Coronary artery (tissue), 2 donors: ENCODE measurements at regions not wholly inside any gene's neighbourhood (a gene's known extent, or its start where the extent isn't known, plus 50 kb on each side); places are given as distances from the start of the nearest gene placed in this dataset.

Source experiments
- DNase-seq: peaks from one replicate; pipeline ENCODE4 v3.0.0-alpha.2; 2017; ENCODE audit warnings: low spot score
- H3K27ac ChIP-seq, 2 donors: fragments of 200-600 bp; sonication (generic); one replicate each; pipeline ENCODE4 v1.5.1; 2016 to 2019
- H3K4me3 ChIP-seq: fragments of 200-600 bp; sonication (generic); 2 replicates; pipeline ENCODE4 v1.5.1; 2016; ENCODE audit warnings: mild to moderate bottlenecking, moderate library complexity
- TF ChIP-seq, protein P1 (sequence below): fragments of 200-600 bp; sonication (generic); IDR thresholded peaks from one replicate; pipeline ENCODE4 v1.5.1; 2019; ENCODE audit warnings: antibody characterized with exemption

DNA sequence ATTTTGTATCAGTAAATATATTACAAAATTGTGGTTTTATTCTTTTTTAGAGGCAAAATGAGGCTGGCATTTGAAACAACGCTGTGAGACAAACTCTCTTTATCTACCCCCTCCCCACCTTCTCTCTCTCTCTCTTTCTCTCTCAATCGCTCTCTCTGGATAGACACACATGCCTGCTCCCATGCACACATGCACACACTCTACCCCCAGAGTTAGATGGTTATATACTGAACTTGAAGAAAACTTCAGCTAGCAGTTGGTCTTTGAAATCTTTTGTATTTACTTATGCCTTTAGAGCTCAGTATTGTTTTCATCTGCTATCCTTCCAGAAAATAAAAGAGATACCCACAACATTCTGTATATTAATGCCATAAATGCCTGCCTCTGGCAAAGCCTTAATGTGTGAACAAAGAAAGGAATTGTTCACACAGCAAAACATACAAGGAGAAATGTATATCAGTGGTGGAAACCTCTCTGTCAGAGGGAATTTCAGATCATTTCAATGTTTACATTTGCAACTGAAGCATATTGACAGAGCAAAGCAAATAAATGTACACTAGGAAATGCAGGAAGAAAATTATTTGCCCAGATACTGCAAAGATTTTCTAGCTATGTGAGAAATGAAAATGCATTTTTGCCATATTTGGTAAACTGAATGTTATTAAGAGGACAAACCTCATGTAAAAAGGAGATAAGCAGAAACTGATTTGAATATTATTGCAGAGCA, 217.0 kb upstream of the UBE2E3 start:
- TF ChIP-seq, protein P1, sequence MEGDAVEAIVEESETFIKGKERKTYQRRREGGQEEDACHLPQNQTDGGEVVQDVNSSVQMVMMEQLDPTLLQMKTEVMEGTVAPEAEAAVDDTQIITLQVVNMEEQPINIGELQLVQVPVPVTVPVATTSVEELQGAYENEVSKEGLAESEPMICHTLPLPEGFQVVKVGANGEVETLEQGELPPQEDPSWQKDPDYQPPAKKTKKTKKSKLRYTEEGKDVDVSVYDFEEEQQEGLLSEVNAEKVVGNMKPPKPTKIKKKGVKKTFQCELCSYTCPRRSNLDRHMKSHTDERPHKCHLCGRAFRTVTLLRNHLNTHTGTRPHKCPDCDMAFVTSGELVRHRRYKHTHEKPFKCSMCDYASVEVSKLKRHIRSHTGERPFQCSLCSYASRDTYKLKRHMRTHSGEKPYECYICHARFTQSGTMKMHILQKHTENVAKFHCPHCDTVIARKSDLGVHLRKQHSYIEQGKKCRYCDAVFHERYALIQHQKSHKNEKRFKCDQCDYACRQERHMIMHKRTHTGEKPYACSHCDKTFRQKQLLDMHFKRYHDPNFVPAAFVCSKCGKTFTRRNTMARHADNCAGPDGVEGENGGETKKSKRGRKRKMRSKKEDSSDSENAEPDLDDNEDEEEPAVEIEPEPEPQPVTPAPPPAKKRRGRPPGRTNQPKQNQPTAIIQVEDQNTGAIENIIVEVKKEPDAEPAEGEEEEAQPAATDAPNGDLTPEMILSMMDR = no peak
- Histone ChIP-seq H3K27ac (no peak overlapping the region), H3K4me3 (no peak overlapping the region)
- DNase-seq = no peak

DNA sequence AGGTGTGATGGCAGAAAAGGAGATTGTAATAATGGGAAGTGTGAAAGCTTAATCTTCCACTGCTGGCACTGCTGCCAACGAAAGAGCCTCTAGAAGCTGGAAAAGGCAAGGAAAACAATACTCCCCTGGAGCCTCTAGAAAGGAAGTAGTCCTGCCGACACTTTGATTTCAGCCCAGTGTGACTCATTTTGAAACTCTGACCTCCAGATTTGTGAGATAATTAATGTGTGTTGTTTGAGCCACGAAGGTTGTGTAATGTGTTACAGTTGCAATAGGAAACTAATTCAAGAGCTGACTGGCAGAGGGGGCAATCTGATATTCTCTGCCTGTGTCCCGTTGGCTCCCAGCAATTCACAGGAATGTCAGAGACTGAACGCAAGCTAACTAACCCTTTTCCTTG, 219.2 kb upstream of the UBE2E3 start:
- DNase-seq = no peak
- no peak overlapping the region for H3K27ac ChIP-seq
- no peak overlapping the region for H3K4me3 ChIP-seq
- TF ChIP-seq, protein P1 = no peak

DNA sequence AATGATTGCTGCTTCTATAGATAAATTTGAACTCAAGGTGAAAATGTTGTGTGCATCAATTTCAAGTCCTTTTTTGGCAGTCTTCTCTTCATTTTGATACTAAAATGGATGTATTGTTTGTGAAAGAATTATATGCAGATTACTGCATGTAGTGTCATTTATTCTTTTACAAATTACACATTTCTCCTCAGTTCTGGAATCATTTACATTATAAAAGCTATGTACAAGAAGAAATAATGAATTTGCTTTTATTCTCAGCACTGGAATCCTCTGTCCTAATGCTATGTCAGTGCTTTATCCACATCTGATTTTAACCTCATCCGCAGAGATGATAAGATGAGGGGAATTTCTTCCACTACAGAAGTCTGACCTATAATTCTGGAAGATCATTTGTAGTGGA, 220.8 kb upstream of the UBE2E3 start:
- TF ChIP-seq, protein P1 = no peak
- Histone ChIP-seq H3K27ac (no peak overlapping the region), H3K4me3 (no peak overlapping the region)
- DNase-seq = no peak

DNA sequence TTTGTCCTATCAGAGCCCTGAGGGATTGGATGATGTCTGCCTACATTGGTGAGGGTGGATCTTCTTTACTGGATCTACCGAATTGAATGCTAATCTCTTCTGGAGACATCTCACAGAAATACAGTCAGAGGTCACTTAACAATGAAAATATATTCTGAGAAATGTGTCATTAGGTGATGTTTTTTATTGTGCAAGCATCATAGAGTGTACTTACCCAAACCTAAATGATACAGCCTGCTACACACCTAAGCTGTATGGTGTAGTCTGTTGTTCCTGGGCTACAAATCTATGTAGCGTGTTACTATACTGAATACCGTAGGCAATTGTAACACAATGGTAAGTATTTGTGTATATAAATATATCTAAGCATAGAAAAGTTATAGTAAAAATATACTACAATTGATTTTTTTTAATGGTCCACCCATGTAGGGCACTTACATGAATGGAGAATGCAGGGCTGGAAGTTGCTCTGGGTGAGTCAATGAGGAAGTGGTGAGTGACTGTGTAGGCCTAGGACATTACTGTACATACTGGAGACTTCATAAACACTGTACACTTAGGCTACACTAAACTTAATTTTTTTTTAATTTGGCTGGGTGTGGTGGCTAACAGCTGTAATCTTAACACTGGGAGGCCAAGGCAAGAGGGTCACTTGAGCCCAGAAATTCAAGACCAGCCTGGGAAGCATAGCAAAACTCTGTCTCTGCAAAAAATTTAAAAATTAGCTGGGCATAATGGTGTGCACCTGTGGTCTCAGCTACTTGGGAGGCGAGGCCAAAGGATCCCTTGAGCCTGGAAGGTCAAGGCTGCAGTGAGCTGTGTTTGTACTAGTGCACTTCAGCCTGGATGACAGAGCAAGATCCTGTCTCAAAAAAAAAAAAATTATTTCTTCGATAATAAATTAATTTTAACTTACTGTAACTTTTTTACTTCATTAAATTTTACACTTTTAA, 226.3 kb upstream of the UBE2E3 start:
- Histone ChIP-seq H3K27ac (no peak overlapping the region), H3K4me3 (no peak overlapping the region)
- DNase-seq = no peak
- TF ChIP-seq, protein P1 = no peak

DNA sequence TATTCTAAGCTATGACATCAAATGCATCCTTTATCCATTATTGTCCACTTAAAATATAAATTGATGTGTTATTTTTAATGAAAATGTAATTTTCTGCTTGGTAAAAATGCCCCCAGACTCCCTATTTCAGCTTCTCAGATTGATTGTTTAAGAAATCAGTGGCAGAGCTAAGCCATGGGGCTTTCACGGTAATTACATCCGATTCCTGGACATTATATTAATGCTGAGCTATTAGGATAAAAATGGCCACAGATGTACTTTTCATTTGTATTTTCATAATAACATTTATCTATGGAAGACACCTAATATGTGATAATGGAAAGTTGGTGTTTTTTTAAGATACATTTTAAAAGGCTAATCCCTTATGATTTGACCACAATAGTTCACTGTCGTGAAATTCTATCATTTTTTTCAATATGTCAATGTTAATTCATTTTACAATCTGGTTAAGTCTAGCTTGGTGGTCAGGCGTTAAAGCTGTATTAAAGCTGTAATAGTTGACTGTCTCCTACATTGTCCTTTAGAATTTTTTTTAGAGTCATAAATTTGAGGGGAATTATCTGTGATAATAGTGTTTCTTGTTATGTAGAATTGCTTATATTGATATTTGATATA, 229.0 kb upstream of the UBE2E3 start:
- Histone ChIP-seq H3K4me3 (no peak overlapping the region), H3K27ac (no peak overlapping the region)
- DNase-seq = no peak
- TF ChIP-seq, protein P1 = no peak

DNA sequence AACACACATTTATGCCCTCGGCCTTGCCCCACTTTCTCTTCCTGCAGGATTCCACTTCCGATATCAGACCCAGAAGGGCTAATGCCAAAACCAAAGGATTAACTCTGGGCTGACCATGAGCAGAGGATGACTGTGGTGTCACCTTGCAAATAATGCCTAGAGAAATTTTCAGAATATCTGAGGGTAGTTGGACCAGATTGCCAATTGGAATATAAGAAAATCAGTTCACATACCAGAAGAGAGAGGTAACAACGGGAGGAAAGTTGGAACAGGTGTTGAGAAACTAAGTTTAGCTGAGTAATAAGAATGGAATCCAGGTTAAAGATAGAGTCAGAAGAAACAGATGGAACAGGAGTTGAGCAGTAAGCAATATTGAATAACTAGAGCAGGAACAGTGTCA, 232.7 kb upstream of the UBE2E3 start:
- no peak for DNase-seq
- TF ChIP-seq, protein P1 = no peak

More for the DNA sequence above, 232.7 kb upstream of the UBE2E3 start:
- Histone ChIP-seq H3K27ac (no peak overlapping the region), H3K4me3 (no peak overlapping the region)
